Activated CD8-positive, alpha-beta memory T cell treated with anti-CD3 and anti-CD28 coated beads for 4 hours (primary cell): ENCODE measurements at regions not wholly inside any gene's neighbourhood (a gene's known extent, or its start where the extent isn't known, plus 50 kb on each side); places are given as distances from the start of the nearest gene placed in this dataset.

Experiments used
- DNase-seq, 2 donors: peaks; one replicate each; pipeline ENCODE4 v3.0.0-alpha.2; 2020; ENCODE audit warnings: low read depth in 2 of 2

- DNase-seq: no peak
Observed at GRCh38 chr15:62573876-62574275, 408.8 kb upstream of the C2CD4B start.

GRCh38 chr15:62578546-62578945, 413.5 kb upstream of the C2CD4B start:
- no peak for DNase-seq

- DNase-seq: no peak
Observed at GRCh38 chr15:62578960-62579359, 413.9 kb upstream of the C2CD4B start.

GRCh38 chr15:62579842-62580241, 414.8 kb upstream of the C2CD4B start:
- no peak for DNase-seq

GRCh38 chr15:62582580-62582979, 417.5 kb upstream of the C2CD4B start:
- DNase-seq: no peak

GRCh38 chr15:62584301-62585235, 419.5 kb upstream of the C2CD4B start:
- no peak for DNase-seq

- DNase-seq: no peak
Observed at GRCh38 chr15:62588938-62589670, 424.0 kb upstream of the C2CD4B start.

- no peak for DNase-seq
Observed at GRCh38 chr15:62591842-62592838, 427.1 kb upstream of the C2CD4B start.

GRCh38 chr15:62592920-62593319, 427.8 kb upstream of the C2CD4B start:
- no peak for DNase-seq

GRCh38 chr15:62593681-62594399, 428.8 kb upstream of the C2CD4B start:
- no peak for DNase-seq

- DNase-seq: no peak
Observed at GRCh38 chr15:62598217-62598616, 433.1 kb upstream of the C2CD4B start.

GRCh38 chr15:62599791-62600777, 435.0 kb upstream of the C2CD4B start:
- DNase-seq: no peak

GRCh38 chr15:62601777-62602545, 436.9 kb upstream of the C2CD4B start:
- DNase-seq: no peak

GRCh38 chr15:62603742-62604141, 438.7 kb upstream of the C2CD4B start:
- DNase-seq: no peak

- DNase-seq: no peak
Observed at GRCh38 chr15:62605282-62605681, 437.3 kb upstream of the TPM1 start.

- no peak for DNase-seq
Observed at GRCh38 chr15:62606376-62607113, 436.0 kb upstream of the TPM1 start.

GRCh38 chr15:62607114-62607462, 435.5 kb upstream of the TPM1 start:
- no peak for DNase-seq

GRCh38 chr15:62607643-62608042, 434.9 kb upstream of the TPM1 start:
- no peak for DNase-seq
